Activated CD4-positive, alpha-beta T cell treated with anti-CD3 and anti-CD28 coated beads for 24 hours (primary cell): ENCODE measurements at regions not wholly inside any gene's neighbourhood (a gene's known extent, or its start where the extent isn't known, plus 50 kb on each side); places are given as distances from the start of the nearest gene placed in this dataset.
"Not testable (repeated sequence)": the region's sequence is repeated elsewhere in the genome, so short reads cannot be mapped to it uniquely, and the experiment has no call there.

Experiments used
- DNase-seq, 2 donors: peaks; one replicate each; pipeline ENCODE4 v3.0.0-alpha.2; 2020; ENCODE audit warnings: low read depth in 2 of 2

- DNase-seq = no peak
Observed at GRCh38 chr13:64078480-64078936, 2662.9 kb upstream of the PCDH20 start.

GRCh38 chr13:64078025-64078424 is 2662.4 kb upstream of the PCDH20 start:
- DNase-seq = no peak

DNA sequence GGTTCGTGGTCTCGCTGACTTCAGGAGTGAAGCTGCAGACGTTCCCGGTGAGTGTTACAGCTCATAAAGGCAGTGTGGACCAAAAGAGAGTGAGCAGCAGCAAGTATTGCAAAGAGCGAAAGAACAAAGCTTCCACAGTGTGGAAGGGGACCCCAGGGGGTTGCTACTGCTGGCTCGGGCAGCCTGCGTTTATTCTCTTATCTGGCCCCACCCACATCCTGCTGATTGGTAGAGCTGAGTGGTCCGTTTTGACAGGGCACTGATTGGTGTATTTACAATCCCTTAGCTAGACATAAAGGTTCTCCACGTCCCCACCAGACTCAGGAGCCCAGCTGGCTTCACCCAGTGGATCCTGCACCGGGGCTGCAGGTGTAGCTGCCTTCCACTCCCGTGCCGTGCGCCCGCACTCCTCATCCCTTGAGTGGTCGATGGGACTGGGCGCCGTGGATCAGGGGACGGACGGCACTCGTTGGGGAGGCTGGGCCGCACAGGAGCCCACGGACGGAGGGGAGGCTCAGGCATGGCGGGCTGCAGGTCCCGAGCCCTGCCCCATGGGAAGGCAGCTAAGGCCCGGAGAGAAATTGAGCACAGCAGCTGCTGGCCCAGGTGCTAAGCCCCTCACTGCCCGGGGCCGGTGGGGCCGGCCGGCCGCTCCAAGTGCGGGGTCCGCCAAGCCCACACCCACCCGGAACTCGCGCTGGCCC is 2661.6 kb upstream of the PCDH20 start:
- not testable (repeated sequence) for DNase-seq

DNA sequence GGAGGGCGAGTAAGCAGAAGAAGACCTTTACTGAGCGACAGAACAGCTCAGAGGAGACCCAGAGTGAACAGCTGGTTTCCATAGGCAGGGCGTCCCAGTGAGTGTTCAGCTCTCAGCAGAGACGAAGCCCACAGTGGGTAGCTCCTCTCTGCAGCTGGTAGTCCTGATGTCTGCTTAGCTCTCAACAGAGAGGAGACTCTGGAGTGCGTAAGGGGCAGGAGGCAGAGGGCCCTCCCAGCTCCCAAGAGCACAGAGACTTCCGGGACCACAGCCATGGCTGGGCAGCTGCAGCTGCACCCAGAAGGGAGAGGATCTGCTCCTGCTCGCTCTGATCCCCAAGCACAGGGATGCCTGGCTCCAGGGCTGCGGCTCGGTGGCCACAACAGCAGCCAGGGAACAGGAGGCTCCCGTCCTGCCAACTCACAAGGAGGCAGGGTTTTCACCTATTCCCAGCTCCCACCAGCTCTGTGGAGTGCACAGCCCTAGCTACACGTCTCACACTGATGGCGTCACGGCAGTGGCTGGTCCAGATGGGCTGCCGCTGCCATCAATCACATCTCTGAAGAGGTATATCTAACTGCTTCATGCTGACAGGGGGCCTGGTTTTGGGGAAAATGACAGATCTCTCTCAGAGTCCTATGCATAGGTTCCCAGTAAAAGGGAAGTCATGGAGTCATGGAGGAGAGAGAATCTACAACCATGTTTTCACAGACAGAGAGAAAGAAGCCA is 2660.1 kb upstream of the PCDH20 start:
- DNase-seq = no peak

GRCh38 chr13:64074971-64075474 is 2659.4 kb upstream of the PCDH20 start:
- no peak for DNase-seq

DNA sequence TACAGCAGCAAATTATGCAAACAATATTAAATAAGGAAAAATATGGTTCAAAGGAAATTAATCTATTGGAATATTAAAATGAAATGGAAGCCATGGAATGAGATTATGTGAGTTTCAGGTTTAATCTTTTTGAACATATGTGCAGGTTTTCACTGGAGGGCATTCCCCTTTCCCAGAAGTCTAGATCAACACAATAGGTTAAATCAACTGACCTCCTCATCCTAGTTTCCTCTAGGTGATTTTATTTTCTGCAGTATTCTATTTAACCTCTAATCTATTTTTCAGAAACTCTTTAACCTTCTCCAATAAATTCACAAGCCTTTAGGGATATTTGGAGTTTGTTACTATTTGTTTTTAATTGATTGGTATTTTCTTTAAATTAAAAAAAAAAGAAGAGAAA is 2657.6 kb upstream of the PCDH20 start:
- DNase-seq = no peak

DNA sequence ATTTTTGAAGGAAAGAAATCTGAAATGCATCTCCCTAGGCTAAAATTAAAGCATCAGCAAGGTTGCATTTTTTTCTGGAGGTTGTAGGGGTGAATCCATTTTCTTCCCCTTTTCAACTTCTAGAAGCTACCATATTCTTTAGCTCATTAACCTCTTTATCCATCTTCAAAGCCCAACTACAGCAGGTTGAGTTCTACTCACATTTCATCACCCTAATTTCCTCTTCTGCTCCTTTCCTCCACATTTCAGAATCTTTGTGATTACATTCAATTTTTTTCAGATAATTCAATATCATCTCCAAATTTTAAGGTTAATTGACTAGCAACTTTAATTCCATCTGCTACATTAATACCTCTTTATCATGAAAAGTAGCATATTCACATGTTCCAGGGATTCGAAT is 2655.7 kb upstream of the PCDH20 start:
- no peak for DNase-seq

DNA sequence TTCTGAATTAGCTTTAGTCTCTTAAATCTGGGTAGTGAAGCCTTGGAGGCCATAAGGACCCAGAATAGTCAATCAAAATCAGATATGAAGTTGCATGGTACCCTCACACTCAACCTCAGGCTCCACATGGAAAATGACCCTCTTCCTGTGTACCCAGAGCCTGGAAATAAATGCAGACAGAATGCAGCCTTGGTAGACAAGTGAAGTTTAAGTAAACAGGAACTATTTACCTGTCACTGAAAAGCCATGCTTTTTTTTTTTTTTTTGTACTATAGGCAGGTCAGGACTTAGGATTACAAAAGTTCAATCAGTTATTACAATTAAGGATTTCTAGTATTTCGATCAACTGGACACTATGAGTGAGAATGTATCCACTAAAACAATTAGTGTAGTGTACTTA is 2654.2 kb upstream of the PCDH20 start:
- no peak for DNase-seq

DNA sequence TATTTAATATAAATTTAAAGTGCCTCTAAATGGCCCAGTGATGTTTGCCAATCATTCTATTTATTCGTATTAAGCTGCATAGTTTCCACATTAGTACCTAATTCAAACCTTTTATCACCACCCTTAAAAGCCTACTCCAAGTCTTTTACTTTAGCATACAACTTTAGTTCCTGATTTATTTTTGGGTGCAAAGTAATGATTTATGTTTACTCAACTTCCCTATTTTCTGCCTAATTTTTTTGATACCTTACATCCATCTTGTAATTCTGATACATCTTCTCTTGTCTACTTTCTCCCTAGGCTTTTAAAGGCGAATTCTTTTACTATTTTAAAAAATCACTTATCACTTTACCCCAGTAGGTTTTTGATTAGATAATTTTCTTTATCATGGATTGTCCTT is 2651.1 kb upstream of the PCDH20 start:
- DNase-seq = no peak

GRCh38 chr13:64061649-64062048 is 2646.0 kb upstream of the PCDH20 start:
- DNase-seq = no peak

- DNase-seq = no peak
Observed at GRCh38 chr13:64057372-64058020, 2641.8 kb upstream of the PCDH20 start.

DNA sequence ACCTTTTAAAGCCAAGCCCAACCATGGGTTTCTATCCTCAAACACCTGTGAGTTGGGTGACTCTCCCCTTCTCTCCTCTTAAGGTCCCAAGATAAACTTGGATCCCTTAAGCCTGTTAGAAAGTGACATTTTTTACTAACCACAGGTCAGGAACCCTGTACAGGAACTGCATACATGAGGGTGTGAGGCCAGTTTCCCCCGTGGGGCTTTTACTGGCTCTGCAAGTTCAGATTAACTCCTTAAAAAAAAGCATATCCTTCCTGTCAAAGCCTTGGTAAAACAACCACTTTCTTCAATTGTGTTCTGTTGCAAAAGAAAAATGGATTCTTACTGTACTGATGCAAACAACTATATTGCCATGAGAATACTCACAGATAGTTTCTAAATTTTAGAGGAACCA is 2638.7 kb upstream of the PCDH20 start:
- DNase-seq = no peak

DNA sequence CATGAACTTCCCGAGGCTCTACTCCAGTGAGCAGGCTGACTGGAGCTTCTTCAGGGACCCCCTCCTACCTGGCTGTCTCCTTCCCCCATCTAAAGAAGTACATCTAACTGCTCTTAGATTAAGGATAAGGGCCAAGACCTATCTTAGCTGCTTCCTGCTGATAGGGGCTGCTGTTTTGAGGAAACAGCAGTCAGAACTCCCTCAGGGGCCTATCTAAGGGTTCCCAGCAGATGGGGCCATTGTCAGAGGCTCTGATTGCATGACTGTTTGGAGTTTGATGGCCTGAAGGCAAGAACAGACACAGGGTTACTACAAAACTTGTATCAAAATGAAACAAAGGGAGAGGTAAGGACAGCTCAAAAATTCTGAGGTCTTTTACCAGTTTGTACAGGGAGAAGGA is 2636.9 kb upstream of the PCDH20 start:
- DNase-seq = no peak

DNA sequence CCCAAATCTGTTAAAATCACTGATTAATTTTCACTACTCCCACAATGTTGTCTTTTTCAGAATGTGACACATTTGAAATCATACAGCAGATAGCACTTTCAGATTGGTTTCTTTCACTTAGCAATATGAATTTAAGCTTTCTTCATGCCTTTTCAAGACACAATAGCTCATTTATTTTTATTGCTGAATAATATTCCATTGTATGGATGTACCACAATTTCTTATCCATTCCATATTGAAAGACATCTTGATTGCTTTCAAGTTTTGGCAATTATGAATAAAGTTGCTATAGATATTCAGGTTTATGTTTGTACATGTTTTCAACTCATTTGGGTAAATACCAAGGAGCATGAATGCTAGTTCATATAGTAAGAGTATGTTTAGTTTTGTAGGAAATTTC is 2635.6 kb upstream of the PCDH20 start:
- DNase-seq = no peak

DNA sequence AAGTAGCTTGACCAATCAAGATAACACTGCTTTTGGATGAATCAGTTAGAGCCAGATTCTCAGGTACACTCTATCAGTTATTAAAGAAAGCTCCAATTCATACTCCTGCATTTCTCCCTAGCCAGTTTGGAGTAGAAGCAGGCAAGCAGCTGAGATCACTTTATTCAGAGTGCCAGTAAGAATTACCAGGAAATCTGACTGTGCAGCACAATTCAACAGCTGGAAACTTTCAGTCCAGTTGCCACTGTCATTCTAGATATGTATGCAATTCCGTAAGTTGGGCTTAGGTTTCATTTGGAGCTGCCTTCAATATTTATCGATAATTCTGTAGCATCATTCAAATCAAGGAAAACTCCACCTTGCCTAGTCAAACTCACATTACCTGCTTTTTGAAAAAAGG is 2625.6 kb upstream of the PCDH20 start:
- DNase-seq = no peak

GRCh38 chr13:64033921-64034320 is 2618.3 kb upstream of the PCDH20 start:
- DNase-seq = no peak

DNA sequence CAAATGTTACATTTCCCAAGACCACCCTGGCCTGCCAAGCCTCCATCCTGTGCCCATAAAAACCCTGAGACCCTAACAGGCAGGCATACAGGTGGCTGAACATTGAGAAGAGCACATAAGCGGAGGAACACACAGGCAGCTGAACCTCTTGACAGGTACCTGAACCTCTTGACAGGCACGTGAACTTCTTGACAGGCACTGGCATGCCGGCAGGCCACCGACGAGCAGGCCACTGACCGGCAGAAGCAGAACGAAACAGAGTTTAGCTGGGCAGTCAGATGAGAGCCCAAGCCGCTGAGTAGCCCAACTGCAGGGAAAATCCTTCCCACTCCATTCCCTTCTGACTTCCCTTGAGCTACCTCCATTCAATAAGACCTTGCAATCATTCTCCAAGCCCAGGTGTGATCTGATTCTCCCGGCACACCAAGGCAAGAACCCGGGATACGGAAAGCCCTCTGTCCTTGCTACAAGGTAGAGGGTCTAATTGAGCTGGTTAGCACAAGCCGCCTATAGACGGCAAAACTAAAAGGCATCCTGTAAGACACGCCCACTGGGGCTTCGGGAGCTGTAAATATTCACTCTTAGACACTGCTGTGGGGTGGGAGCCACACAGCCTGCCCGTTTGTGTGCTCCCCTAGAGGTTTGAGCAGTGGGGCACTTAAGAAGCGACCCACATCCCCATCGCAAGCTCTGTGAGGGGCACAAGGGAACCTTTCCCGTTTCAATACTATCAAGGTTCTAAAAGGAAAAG is 2613.9 kb upstream of the PCDH20 start:
- DNase-seq = no peak

DNA sequence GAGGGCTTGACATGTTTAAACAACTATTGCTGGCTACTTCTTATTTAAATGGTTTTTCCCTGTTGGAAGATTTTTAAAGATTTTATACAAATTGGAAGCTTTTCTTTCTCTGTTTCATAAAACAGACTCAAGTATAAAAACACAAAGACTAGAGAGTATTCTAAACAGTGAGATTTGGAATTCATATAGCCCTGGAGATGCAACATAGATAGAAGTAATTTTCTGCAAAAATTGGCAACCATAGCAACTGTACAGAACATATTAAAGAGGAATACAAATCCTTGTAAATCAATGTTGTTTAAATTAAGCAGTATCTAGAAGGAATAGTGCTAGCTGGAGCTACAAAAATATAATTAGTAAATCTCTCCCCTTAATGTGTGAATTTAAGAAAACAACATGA is 2612.9 kb upstream of the PCDH20 start:
- DNase-seq = no peak

GRCh38 chr13:64020126-64020525 is 2604.5 kb upstream of the PCDH20 start:
- DNase-seq = no peak

DNA sequence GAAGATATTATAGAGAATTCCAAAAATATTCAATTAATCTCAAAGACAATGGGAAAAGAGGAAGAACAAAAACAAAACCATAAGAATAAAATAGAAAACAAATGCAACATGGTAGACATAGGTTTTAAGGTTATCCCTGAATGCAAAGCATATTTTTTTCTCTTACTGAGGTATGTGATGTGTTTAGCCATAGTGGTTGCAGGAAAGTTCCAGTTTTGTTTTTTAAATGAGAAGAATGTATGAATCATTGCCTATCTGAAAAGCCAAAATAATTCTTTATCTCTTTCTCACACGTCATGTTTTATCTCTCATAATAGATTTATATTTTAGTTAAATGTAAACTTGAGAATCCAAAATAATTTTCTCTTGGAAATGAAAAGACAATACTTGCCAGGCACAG is 2591.7 kb upstream of the PCDH20 start:
- DNase-seq = no peak

DNA sequence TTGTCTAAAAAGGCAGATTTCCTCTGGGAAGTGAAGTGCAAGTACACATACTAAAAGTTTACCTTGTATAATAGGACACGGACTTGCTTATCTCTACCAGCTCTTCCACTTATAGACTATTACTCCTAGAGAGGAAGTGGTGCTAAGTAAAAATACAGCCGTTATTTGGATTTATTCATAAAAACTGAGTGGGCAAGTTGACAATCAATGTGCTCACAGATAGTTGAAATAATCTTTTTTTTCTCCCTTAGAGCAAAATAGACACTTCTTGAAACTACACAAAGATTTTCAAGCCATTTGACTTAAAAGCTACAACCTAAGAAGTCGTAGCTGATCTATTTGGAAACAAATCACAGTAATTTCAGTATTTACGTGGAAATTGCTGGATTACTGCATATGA is 2584.7 kb upstream of the PCDH20 start:
- no peak for DNase-seq
